Loucy (cell line): ENCODE measurements at regions not wholly inside any gene's neighbourhood (a gene's known extent, or its start where the extent isn't known, plus 50 kb on each side); places are given as distances from the start of the nearest gene placed in this dataset.

Source experiments
- H2AFZ ChIP-seq: fragments of 200-600 bp; sonication (generic); 2 replicates; pipeline ENCODE4 v1.6.0; 2016; ENCODE audit warnings: antibody characterized with exemption, mild to moderate bottlenecking, low read length, moderate library complexity
- H3F3A ChIP-seq: fragments of 200-600 bp; 2 replicates; pipeline ENCODE4 v1.6.0; 2016; ENCODE audit warnings: antibody characterized with exemption, low read depth, mild to moderate bottlenecking
- H3K27me3 ChIP-seq: fragments of 200-600 bp; sonication (generic); 2 replicates; pipeline ENCODE4 v1.6.1; 2014; ENCODE audit warnings: low read length, mild to moderate bottlenecking; ENCODE audit not compliant: insufficient read depth, poor library complexity, severe bottlenecking
- H3K36me3 ChIP-seq: fragments of 200-600 bp; sonication (generic); 2 replicates; pipeline ENCODE4 v1.6.1; 2016; ENCODE audit warnings: low read length; ENCODE audit not compliant: insufficient read depth
- H3K4me1 ChIP-seq: fragments of 200-600 bp; sonication (generic); 2 replicates; pipeline ENCODE4 v1.5.1; 2014; ENCODE audit warnings: low read length, mild to moderate bottlenecking; ENCODE audit not compliant: insufficient read depth, poor library complexity, severe bottlenecking
- H3K4me2 ChIP-seq: fragments of 200-600 bp; sonication (generic); 2 replicates; pipeline ENCODE4 v1.6.0; 2014; ENCODE audit warnings: antibody characterized with exemption, low read length, low read depth, mild to moderate bottlenecking; ENCODE audit not compliant: poor library complexity, severe bottlenecking
- H3K4me3 ChIP-seq: fragments of 200-600 bp; sonication (generic); 2 replicates; pipeline ENCODE4 v1.5.1; 2014; ENCODE audit warnings: low read length, mild to moderate bottlenecking, mixed read lengths; ENCODE audit not compliant: poor library complexity, severe bottlenecking
- H3K79me2 ChIP-seq: fragments of 200-600 bp; sonication (generic); 2 replicates; pipeline ENCODE4 v1.6.1; 2014; ENCODE audit warnings: low read length; ENCODE audit not compliant: insufficient read depth
- H3K9ac ChIP-seq: fragments of 200-600 bp; sonication (generic); 2 replicates; pipeline ENCODE4 v1.6.0; 2014; ENCODE audit warnings: mild to moderate bottlenecking, low read depth, low read length, moderate library complexity; ENCODE audit not compliant: poor library complexity, severe bottlenecking
- H3K9me2 ChIP-seq: fragments of 200-600 bp; sonication (generic); replicated peaks from 2 replicates; pipeline ENCODE4 v1.6.1; 2016; ENCODE audit warnings: low read depth, low read length, mixed read lengths
- H3K9me3 ChIP-seq: fragments of 200-600 bp; sonication (generic); 2 replicates; pipeline ENCODE4 v1.6.1; 2014; ENCODE audit warnings: mild to moderate bottlenecking, antibody characterized with exemption, low read length, low read depth; ENCODE audit not compliant: insufficient read depth
- H4K20me1 ChIP-seq: fragments of 200-600 bp; sonication (generic); 2 replicates; pipeline ENCODE4 v1.6.0; 2014; ENCODE audit warnings: antibody characterized with exemption, low read length, mild to moderate bottlenecking; ENCODE audit not compliant: insufficient read depth, poor library complexity, severe bottlenecking
- EZH2phosphoT487 ChIP-seq: fragments of 200-600 bp; IDR thresholded peaks from 2 replicates; pipeline ENCODE4 v1.6.1; 2018; ENCODE audit warnings: antibody characterized with exemption, mild to moderate bottlenecking, moderate library complexity, borderline replicate concordance
- TF ChIP-seq, protein P1 (sequence below): fragments of 200-600 bp; sonication (generic); conservative IDR thresholded peaks from 2 replicates; pipeline ENCODE4 v1.5.1; 2014; ENCODE audit warnings: mild to moderate bottlenecking, antibody characterized with exemption, low read length

DNA sequence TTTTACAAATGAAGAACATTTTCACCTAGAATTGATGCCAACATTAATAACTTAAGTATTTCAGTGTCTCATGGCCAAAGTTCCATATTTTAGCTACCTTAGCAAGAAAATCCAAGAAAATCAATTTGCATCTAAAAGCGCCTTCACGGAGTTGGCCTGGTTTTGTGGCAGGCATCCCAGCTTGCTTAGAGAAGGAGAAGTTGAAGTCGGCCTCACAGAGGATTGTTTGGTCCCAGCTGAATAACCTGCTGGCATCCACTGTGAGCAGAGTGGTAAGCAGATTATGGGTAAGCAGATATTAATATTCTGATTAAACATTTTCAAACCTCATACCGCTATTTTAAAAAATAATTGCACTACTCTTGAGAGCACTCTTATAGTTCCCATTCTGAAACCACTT lies 62.3 kb upstream of the STARD13 start:
- no peaks in the 10 kb centered on the region for H3K79me2 ChIP-seq
- H2AFZ ChIP-seq = no peak overlapping the region
- no peaks in the 10 kb centered on the region for H4K20me1 ChIP-seq
- TF ChIP-seq, protein P1, sequence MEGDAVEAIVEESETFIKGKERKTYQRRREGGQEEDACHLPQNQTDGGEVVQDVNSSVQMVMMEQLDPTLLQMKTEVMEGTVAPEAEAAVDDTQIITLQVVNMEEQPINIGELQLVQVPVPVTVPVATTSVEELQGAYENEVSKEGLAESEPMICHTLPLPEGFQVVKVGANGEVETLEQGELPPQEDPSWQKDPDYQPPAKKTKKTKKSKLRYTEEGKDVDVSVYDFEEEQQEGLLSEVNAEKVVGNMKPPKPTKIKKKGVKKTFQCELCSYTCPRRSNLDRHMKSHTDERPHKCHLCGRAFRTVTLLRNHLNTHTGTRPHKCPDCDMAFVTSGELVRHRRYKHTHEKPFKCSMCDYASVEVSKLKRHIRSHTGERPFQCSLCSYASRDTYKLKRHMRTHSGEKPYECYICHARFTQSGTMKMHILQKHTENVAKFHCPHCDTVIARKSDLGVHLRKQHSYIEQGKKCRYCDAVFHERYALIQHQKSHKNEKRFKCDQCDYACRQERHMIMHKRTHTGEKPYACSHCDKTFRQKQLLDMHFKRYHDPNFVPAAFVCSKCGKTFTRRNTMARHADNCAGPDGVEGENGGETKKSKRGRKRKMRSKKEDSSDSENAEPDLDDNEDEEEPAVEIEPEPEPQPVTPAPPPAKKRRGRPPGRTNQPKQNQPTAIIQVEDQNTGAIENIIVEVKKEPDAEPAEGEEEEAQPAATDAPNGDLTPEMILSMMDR = no peak
- TF ChIP-seq EZH2phosphoT487 = no peak
- H3K4me3 ChIP-seq = no peak overlapping the region
- H3F3A ChIP-seq = no peaks in the 10 kb centered on the region
- no peaks in the 10 kb centered on the region for H3K27me3 ChIP-seq
- H3K4me2 ChIP-seq = no peak overlapping the region
- no peak overlapping the region for H3K9ac ChIP-seq
- no peaks in the 10 kb centered on the region for H3K4me1 ChIP-seq
- no peaks in the 10 kb centered on the region for H3K9me3 ChIP-seq
- H3K9me2 ChIP-seq = no peaks in the 10 kb centered on the region
- no peaks in the 10 kb centered on the region for H3K36me3 ChIP-seq

DNA sequence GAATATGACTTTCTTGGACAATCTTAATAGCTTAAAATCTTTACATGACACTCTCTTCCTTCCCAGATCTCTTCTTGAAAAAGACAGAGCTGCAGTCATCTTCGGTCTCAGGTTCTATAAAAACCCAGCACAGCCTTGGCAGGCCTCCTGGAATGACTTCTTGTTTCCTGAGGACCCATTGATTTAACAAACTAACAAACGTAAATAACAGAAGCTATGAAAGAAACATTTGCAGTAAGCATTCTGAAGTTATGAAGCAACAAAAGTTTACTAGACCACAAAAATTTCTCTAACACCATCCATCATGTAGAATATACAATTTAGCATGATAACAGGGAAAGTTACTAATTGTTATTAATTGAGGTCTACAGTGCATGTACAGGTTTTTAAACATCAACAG lies 62.8 kb upstream of the STARD13 start:
- H3K36me3 ChIP-seq = no peaks in the 10 kb centered on the region
- no peak overlapping the region for H3K4me3 ChIP-seq
- no peak overlapping the region for H3K4me2 ChIP-seq
- no peaks in the 10 kb centered on the region for H3K9me3 ChIP-seq
- H2AFZ ChIP-seq = no peak overlapping the region
- no peaks in the 10 kb centered on the region for H3K79me2 ChIP-seq
- H3K9ac ChIP-seq = no peak overlapping the region
- H3K4me1 ChIP-seq = no peaks in the 10 kb centered on the region
- H3F3A ChIP-seq = no peaks in the 10 kb centered on the region
- H3K9me2 ChIP-seq = no peaks in the 10 kb centered on the region
- no peaks in the 10 kb centered on the region for H3K27me3 ChIP-seq
- no peaks in the 10 kb centered on the region for H4K20me1 ChIP-seq
- TF ChIP-seq EZH2phosphoT487 = no peak
- TF ChIP-seq, protein P1 = no peak

DNA sequence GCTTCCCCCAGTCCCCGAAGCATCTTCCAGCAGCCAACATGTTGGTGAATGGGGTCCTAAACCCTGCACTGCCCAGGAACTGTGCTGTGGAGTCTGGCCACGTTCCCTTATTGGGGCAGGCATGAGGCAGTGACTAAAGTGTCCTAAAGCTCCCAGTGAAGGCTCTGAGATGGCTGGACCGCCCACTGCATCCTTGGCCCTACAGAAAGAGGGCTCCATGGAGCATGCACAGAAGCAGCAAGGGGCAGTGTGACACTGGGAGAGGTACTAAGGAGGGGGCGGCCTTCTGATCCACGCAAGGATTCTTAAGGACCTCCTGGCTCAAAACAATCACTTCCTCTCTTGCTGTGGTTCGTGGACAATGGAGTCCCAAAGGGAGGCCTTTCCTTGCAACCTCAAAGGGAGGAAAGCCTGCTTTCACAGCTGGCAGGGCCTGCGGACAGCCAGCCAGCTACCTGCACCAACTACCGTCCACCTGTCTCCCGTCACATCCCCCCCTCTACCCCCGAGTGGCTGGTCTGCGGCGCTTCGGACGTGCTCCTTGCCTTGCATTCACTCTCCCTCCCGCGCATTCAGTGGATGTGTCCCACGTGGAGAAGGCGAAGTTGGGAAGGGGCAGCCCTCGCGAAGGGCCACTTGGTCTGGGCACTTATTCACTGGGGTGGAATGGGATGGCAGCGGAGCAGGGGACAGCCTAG lies 63.9 kb upstream of the STARD13 start:
- TF ChIP-seq EZH2phosphoT487 = no peak
- TF ChIP-seq, protein P1 = no peak
- no peak overlapping the region for H3K4me3 ChIP-seq
- H3K9me3 ChIP-seq = no peaks in the 10 kb centered on the region
- H3K4me1 ChIP-seq = no peaks in the 10 kb centered on the region
- no peak overlapping the region for H3K4me2 ChIP-seq
- no peaks in the 10 kb centered on the region for H3K9me2 ChIP-seq
- no peaks in the 10 kb centered on the region for H3K27me3 ChIP-seq
- no peaks in the 10 kb centered on the region for H3K36me3 ChIP-seq
- no peaks in the 10 kb centered on the region for H4K20me1 ChIP-seq
- no peaks in the 10 kb centered on the region for H3F3A ChIP-seq
- H2AFZ ChIP-seq = no peak overlapping the region
- H3K9ac ChIP-seq = no peak overlapping the region
- no peaks in the 10 kb centered on the region for H3K79me2 ChIP-seq
